ENCODE measurements at regions not wholly inside any gene's neighbourhood (a gene's known extent, or its start where the extent isn't known, plus 50 kb on each side); places are given as distances from the start of the nearest gene placed in this dataset.

DNA sequence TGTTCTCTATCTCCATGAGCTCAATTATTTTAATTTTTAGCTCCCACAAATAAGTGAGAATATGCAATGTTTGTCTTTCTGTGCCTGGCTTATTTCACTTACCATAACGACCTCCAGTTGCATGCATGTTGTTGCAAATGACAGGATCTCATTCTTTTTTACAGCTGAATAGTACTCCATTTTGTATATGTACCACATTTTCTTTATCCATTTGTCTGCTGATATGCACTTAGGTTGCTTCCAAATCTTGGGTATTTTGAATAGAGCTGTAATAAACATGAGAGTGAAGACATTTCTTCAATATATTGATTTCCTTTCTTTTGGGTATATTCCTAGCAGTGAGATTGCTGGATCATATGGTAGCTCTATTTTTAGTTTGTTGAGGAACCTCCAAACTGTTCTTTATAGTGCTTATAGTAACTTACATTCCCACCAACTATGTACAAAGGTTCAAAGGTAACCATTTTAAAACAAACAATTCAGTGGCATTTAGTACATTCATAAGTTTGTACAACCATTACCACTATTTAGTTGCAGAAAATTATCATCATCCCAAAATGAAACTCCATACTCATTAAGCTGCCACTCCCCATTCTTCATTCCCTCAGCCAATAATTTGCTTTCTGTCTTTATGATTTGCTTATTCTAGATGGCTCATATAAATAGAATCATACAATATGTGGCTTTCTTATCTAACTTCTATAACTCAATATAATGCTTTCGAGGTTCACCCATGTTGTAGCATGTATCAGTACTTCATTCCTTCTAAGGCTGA, 255.9 kb upstream of the NFIA start:
- TF ChIP-seq, protein P1, sequence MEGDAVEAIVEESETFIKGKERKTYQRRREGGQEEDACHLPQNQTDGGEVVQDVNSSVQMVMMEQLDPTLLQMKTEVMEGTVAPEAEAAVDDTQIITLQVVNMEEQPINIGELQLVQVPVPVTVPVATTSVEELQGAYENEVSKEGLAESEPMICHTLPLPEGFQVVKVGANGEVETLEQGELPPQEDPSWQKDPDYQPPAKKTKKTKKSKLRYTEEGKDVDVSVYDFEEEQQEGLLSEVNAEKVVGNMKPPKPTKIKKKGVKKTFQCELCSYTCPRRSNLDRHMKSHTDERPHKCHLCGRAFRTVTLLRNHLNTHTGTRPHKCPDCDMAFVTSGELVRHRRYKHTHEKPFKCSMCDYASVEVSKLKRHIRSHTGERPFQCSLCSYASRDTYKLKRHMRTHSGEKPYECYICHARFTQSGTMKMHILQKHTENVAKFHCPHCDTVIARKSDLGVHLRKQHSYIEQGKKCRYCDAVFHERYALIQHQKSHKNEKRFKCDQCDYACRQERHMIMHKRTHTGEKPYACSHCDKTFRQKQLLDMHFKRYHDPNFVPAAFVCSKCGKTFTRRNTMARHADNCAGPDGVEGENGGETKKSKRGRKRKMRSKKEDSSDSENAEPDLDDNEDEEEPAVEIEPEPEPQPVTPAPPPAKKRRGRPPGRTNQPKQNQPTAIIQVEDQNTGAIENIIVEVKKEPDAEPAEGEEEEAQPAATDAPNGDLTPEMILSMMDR (IDR thresholded peaks at IDR 0.05) = no peak
- no peak for TF ChIP-seq POLR2A (IDR thresholded peaks at IDR 0.05)

Data from tibial nerve (tissue), 3 donors.